NCI-H526 treated with DMSO at 0.1 percent for 48 hours (cell line): ENCODE measurements at regions not wholly inside any gene's neighbourhood (a gene's known extent, or its start where the extent isn't known, plus 50 kb on each side); places are given as distances from the start of the nearest gene placed in this dataset.

Experiments used
- DNase-seq: peaks from one replicate; lab custom pipeline; 2025; lab: John Stamatoyannopoulos, UW

DNA sequence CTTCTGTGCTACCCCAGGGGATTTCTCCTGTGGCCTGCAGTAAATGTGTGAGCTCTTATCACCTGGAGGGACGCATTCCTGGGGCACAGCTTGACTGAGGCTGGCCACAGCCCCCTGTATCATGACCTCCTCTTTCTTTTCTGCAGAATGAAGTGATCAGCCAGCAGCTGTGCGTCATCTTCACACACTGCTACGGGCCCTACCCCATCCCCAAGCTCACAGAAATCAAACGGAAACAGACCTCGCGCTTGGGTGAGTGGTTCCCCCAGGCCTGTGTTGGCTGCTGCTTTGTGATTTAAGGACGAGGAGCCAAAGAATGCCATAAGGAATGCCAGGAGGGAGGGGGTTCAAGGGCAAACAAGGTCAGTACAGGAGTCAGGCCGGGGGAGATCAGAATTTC lies 50.5 kb upstream of the PWP1 start:
- DNase-seq, result no peak
